CD4-positive, alpha-beta memory T cell (primary cell): ENCODE measurements at regions not wholly inside any gene's neighbourhood (a gene's known extent, or its start where the extent isn't known, plus 50 kb on each side); places are given as distances from the start of the nearest gene placed in this dataset.
"Not testable (repeated sequence)": the region's sequence is repeated elsewhere in the genome, so short reads cannot be mapped to it uniquely, and the experiment has no call there.

Source experiments
- CTCF ChIA-PET: fragments of 350-600 bp; sonication (Branson Sonifier 250); formaldehyde crosslinking; loops from one replicate; lab custom pipeline; 2021; ENCODE audit warnings: inconsistent platforms; ENCODE audit not compliant: partially characterized antibody; lab: Charles Lee
- POLR2A ChIA-PET: fragments of 350-600 bp; sonication (Branson Sonifier 250); formaldehyde crosslinking; loops from one replicate; lab custom pipeline; 2021; ENCODE audit not compliant: partially characterized antibody; lab: Charles Lee
- DNase-seq, 5 donors: peaks; one replicate each; pipeline versions ENCODE4 v3.0.0 to v3.0.0-alpha.2; 2020 to 2022; ENCODE audit warnings: mixed read lengths in 1 of 5
- H3K27ac ChIP-seq: one replicate; pipeline ENCODE4 v1.7.0; 2013; ENCODE audit warnings: low read depth, low read length
- H3K27me3 ChIP-seq: 2 replicates; pipeline ENCODE4 v1.7.0; 2013; ENCODE audit warnings: mild to moderate bottlenecking, low read length, moderate library complexity; ENCODE audit not compliant: insufficient read depth
- H3K36me3 ChIP-seq: 2 replicates; pipeline ENCODE4 v1.7.0; 2013; ENCODE audit warnings: mild to moderate bottlenecking, low read length, moderate library complexity; ENCODE audit not compliant: insufficient read depth
- H3K4me1 ChIP-seq: 2 replicates; pipeline ENCODE4 v1.7.0; 2013; ENCODE audit warnings: mild to moderate bottlenecking, low read length, moderate library complexity; ENCODE audit not compliant: insufficient read depth
- H3K4me3 ChIP-seq, 2 donors: one replicate each; pipeline ENCODE4 v1.7.0; 2013; ENCODE audit warnings: low read length in 2 of 2, mild to moderate bottlenecking in 1 of 2
- H3K9me3 ChIP-seq, 2 donors: one replicate each; pipeline ENCODE4 v1.7.0; 2013; ENCODE audit warnings: low read length in 2 of 2, control low read depth in 1 of 2; ENCODE audit not compliant: control insufficient read depth in 1 of 2
- H3K27ac Mint-ChIP-seq, 7 donors: one replicate each; pipeline ENCODE4 v1.8.0; 2020 to 2021; ENCODE audit warnings: mixed read lengths in 7 of 7, mild to moderate bottlenecking in 6 of 7, inconsistent platforms in 3 of 7, moderate library complexity in 3 of 7
- H3K27me3 Mint-ChIP-seq, 2 donors: one replicate each; pipeline ENCODE4 v1.8.0; 2020 to 2021; ENCODE audit warnings: mixed read lengths in 2 of 2
- H3K36me3 Mint-ChIP-seq, 2 donors: one replicate each; pipeline ENCODE4 v1.8.0; 2020 to 2021; ENCODE audit warnings: mixed read lengths in 2 of 2, inconsistent platforms in 1 of 2, mild to moderate bottlenecking in 1 of 2
- H3K4me1 Mint-ChIP-seq, 4 donors: one replicate each; pipeline ENCODE4 v1.8.0; 2020 to 2021; ENCODE audit warnings: mixed read lengths in 4 of 4, mild to moderate bottlenecking in 1 of 4
- H3K4me3 Mint-ChIP-seq, 8 donors: one replicate each; pipeline ENCODE4 v1.8.0; 2020 to 2021; ENCODE audit warnings: mixed read lengths in 8 of 8, mild to moderate bottlenecking in 7 of 8, moderate library complexity in 6 of 8, inconsistent platforms in 3 of 8
- H3K9me3 Mint-ChIP-seq, 8 donors: one replicate each; pipeline ENCODE4 v1.8.0; 2020 to 2021; ENCODE audit warnings: mixed read lengths in 8 of 8, mild to moderate bottlenecking in 5 of 8, inconsistent platforms in 3 of 8, moderate library complexity in 1 of 8
- intact Hi-C: fragments of 100-400 bp; cut with micrococcal nuclease; formaldehyde crosslinking; loops from one replicate; pipeline ENCODE4 v1.15.1; 2023

- Mint-ChIP-seq H3K9me3 (peaks cover 0 to 7% (median 0%) of the 10 kb centered on the region in 8 donors), H3K4me3 (no peak overlapping the region), H3K27ac (no peak overlapping the region), H3K36me3 (no peaks in the 10 kb centered on the region), H3K4me1 (no peaks in the 10 kb centered on the region), H3K27me3 (no peaks in the 10 kb centered on the region)
- Histone ChIP-seq H3K9me3 (no peaks in the 10 kb centered on the region), H3K27me3 (no peaks in the 10 kb centered on the region), H3K27ac (no peak overlapping the region), H3K36me3 (no peaks in the 10 kb centered on the region), H3K4me1 (no peaks in the 10 kb centered on the region), H3K4me3 (no peak overlapping the region)
- intact Hi-C loops: no loop called here
- no peak for DNase-seq
- POLR2A ChIA-PET: no interaction called here
- CTCF ChIA-PET: no interaction called here
These were observed 968.5 kb downstream of the AACS start for GRCh38 chr12:126033751-126034150.

- no peaks in the 10 kb centered on the region for H3K4me1 Mint-ChIP-seq
- no peaks in the 10 kb centered on the region for H3K9me3 ChIP-seq
- no peaks in the 10 kb centered on the region for H3K36me3 Mint-ChIP-seq
- H3K27ac Mint-ChIP-seq: no peak overlapping the region
- H3K27me3 ChIP-seq: no peaks in the 10 kb centered on the region
- ChIA-PET CTCF (no interaction called here), POLR2A (no interaction called here)
- DNase-seq: no peak
- no peak overlapping the region for H3K27ac ChIP-seq
- H3K36me3 ChIP-seq: no peaks in the 10 kb centered on the region
- H3K4me3 Mint-ChIP-seq: no peak overlapping the region
- H3K4me1 ChIP-seq: no peaks in the 10 kb centered on the region
- intact Hi-C loops: no loop called here
- no peak overlapping the region for H3K4me3 ChIP-seq
- H3K27me3 Mint-ChIP-seq: no peaks in the 10 kb centered on the region
- peaks cover 0 to 10% (median 3%) of the 10 kb centered on the region in 8 donors for H3K9me3 Mint-ChIP-seq
These were observed 971.1 kb downstream of the AACS start for GRCh38 chr12:126036348-126036747.

GRCh38 chr12:126038434-126038833, 973.2 kb downstream of the AACS start:
- Mint-ChIP-seq H3K36me3 (no peaks in the 10 kb centered on the region), H3K27me3 (no peaks in the 10 kb centered on the region), H3K27ac (no peak overlapping the region), H3K4me1 (no peaks in the 10 kb centered on the region), H3K4me3 (no peak overlapping the region), H3K9me3 (peaks cover 0 to 9% (median 2%) of the 10 kb centered on the region in 8 donors)
- no peaks in the 10 kb centered on the region for H3K4me1 ChIP-seq
- DNase-seq: no peak
- no peaks in the 10 kb centered on the region for H3K27me3 ChIP-seq
- H3K27ac ChIP-seq: no peak overlapping the region
- H3K36me3 ChIP-seq: no peaks in the 10 kb centered on the region
- POLR2A ChIA-PET: no interaction called here
- no peak overlapping the region for H3K4me3 ChIP-seq
- CTCF ChIA-PET: no interaction called here
- H3K9me3 ChIP-seq: no peaks in the 10 kb centered on the region
- intact Hi-C loops: no loop called here

GRCh38 chr12:126040307-126040706, 975.1 kb downstream of the AACS start:
- H3K4me3 ChIP-seq: no peak overlapping the region
- intact Hi-C loops: no loop called here
- H3K36me3 ChIP-seq: no peaks in the 10 kb centered on the region
- Mint-ChIP-seq H3K4me1 (no peaks in the 10 kb centered on the region), H3K27me3 (no peaks in the 10 kb centered on the region), H3K9me3 (peaks cover 0 to 14% (median 2%) of the 10 kb centered on the region in 8 donors), H3K27ac (no peak overlapping the region), H3K36me3 (no peaks in the 10 kb centered on the region), H3K4me3 (no peak overlapping the region)
- H3K4me1 ChIP-seq: no peaks in the 10 kb centered on the region
- POLR2A ChIA-PET: no interaction called here
- no peaks in the 10 kb centered on the region for H3K9me3 ChIP-seq
- CTCF ChIA-PET: no interaction called here
- no peak for DNase-seq
- H3K27me3 ChIP-seq: no peaks in the 10 kb centered on the region
- no peak overlapping the region for H3K27ac ChIP-seq

- H3K36me3 ChIP-seq: no peaks in the 10 kb centered on the region
- Mint-ChIP-seq H3K27ac (no peak overlapping the region), H3K4me1 (no peaks in the 10 kb centered on the region), H3K27me3 (no peaks in the 10 kb centered on the region), H3K4me3 (no peak overlapping the region), H3K9me3 (peaks cover 0 to 23% (median 4%) of the 10 kb centered on the region in 8 donors), H3K36me3 (no peaks in the 10 kb centered on the region)
- DNase-seq: no peak
- ChIA-PET CTCF (no interaction called here), POLR2A (no interaction called here)
- H3K27me3 ChIP-seq: no peaks in the 10 kb centered on the region
- no peak overlapping the region for H3K4me3 ChIP-seq
- no peaks in the 10 kb centered on the region for H3K4me1 ChIP-seq
- no peaks in the 10 kb centered on the region for H3K9me3 ChIP-seq
- H3K27ac ChIP-seq: no peak overlapping the region
- intact Hi-C loops: no loop called here
These were observed 977.1 kb downstream of the AACS start for GRCh38 chr12:126042286-126042685.

- DNase-seq, POLR2A ChIA-PET, H3K27me3 ChIP-seq, H3K4me1 ChIP-seq, intact Hi-C loops, H3K36me3 ChIP-seq, H3K27ac ChIP-seq, H3K27me3 Mint-ChIP-seq, H3K4me3 ChIP-seq, CTCF ChIA-PET, H3K36me3 Mint-ChIP-seq, H3K4me1 Mint-ChIP-seq, H3K27ac Mint-ChIP-seq, H3K4me3 Mint-ChIP-seq, H3K9me3 ChIP-seq: not testable (repeated sequence)
- peaks cover 0 to 13% (median 3%) of the 10 kb centered on the region in 8 donors for H3K9me3 Mint-ChIP-seq
These were observed 984.3 kb downstream of the AACS start for GRCh38 chr12:126049501-126049900.

- ChIA-PET POLR2A (no interaction called here), CTCF (no interaction called here)
- no peak overlapping the region for H3K27ac ChIP-seq
- no peak for DNase-seq
- intact Hi-C loops: no loop called here
- no peak overlapping the region for H3K4me3 ChIP-seq
- H3K4me1 ChIP-seq: no peaks in the 10 kb centered on the region
- H3K27ac Mint-ChIP-seq: no peak overlapping the region
- H3K36me3 ChIP-seq: no peaks in the 10 kb centered on the region
- no peaks in the 10 kb centered on the region for H3K27me3 Mint-ChIP-seq
- no peak overlapping the region for H3K4me3 Mint-ChIP-seq
- no peaks in the 10 kb centered on the region for H3K27me3 ChIP-seq
- H3K9me3 Mint-ChIP-seq: peaks cover 0 to 10% (median 2%) of the 10 kb centered on the region in 8 donors
- H3K9me3 ChIP-seq: no peaks in the 10 kb centered on the region
- H3K36me3 Mint-ChIP-seq: no peaks in the 10 kb centered on the region
- H3K4me1 Mint-ChIP-seq: no peaks in the 10 kb centered on the region
These were observed 986.4 kb downstream of the AACS start for GRCh38 chr12:126051611-126052107.

GRCh38 chr12:126055521-126055920, 990.3 kb downstream of the AACS start:
- no peaks in the 10 kb centered on the region for H3K4me1 ChIP-seq
- no peaks in the 10 kb centered on the region for H3K9me3 ChIP-seq
- no peak overlapping the region for H3K4me3 ChIP-seq
- Mint-ChIP-seq H3K9me3 (peaks cover 0 to 6% (median 2%) of the 10 kb centered on the region in 8 donors), H3K36me3 (no peaks in the 10 kb centered on the region), H3K4me1 (no peaks in the 10 kb centered on the region), H3K27me3 (no peaks in the 10 kb centered on the region), H3K27ac (no peak overlapping the region), H3K4me3 (no peak overlapping the region)
- CTCF ChIA-PET: no interaction called here
- H3K27me3 ChIP-seq: no peaks in the 10 kb centered on the region
- intact Hi-C loops: no loop called here
- no peak for DNase-seq
- POLR2A ChIA-PET: no interaction called here
- H3K27ac ChIP-seq: no peak overlapping the region
- no peaks in the 10 kb centered on the region for H3K36me3 ChIP-seq
